ENCODE measurements at regions not wholly inside any gene's neighbourhood (a gene's known extent, or its start where the extent isn't known, plus 50 kb on each side); places are given as distances from the start of the nearest gene placed in this dataset.

GRCh38 chr17:45666641-45667040 is 117.5 kb upstream of the CRHR1 start:
- no peak for TF ChIP-seq ZNF140 (tag by site-specific recombination; IDR thresholded peaks at IDR 0.05)
- no peak for TF ChIP-seq ZNF544 (tag by site-specific recombination; IDR thresholded peaks at IDR 0.05)
- TF ChIP-seq BCL11B (tag by site-specific recombination; IDR thresholded peaks at IDR 0.05; ENCODE audit: low read depth): no peak
- TF ChIP-seq KLF8 (tag by site-specific recombination; IDR thresholded peaks at IDR 0.05): no peak
- TF ChIP-seq REST (tag by site-specific recombination; IDR thresholded peaks at IDR 0.05): no peak
- TF ChIP-seq ZNF488 (tag by site-specific recombination; IDR thresholded peaks at IDR 0.05): no peak
- TF ChIP-seq ZBTB49 (tag by site-specific recombination; IDR thresholded peaks at IDR 0.05; ENCODE audit: low read depth): no peak
- no peak for TF ChIP-seq ZNF391 (tag by site-specific recombination; IDR thresholded peaks at IDR 0.05; ENCODE audit: borderline replicate concordance, low read depth)
- no peak for TF ChIP-seq EGR2 (tag by site-specific recombination; IDR thresholded peaks at IDR 0.05; ENCODE audit: low read depth)
- no peak for TF ChIP-seq ZNF274 (IDR thresholded peaks at IDR 0.05; ENCODE audit: low read length)
- no peak for TF ChIP-seq ZNF274 (tag by site-specific recombination; IDR thresholded peaks at IDR 0.05; ENCODE audit: borderline replicate concordance)
- no peak for TF ChIP-seq ZFP37 (tag by site-specific recombination; IDR thresholded peaks at IDR 0.05)
- no peak for TF ChIP-seq ZNF585B (tag by site-specific recombination; IDR thresholded peaks at IDR 0.05)
- TF ChIP-seq ZSCAN18 (tag by site-specific recombination; IDR thresholded peaks at IDR 0.05): no peak
- no peak for TF ChIP-seq ZNF112 (tag by site-specific recombination; IDR thresholded peaks at IDR 0.05)
- TF ChIP-seq HOXA7 (CRISPR knock-in tag; IDR thresholded peaks at IDR 0.05; ENCODE audit: borderline replicate concordance): no peak
- no peak for TF ChIP-seq ZNF280C (tag by site-specific recombination; IDR thresholded peaks at IDR 0.05)
- TF ChIP-seq YY1 (tag by site-specific recombination; IDR thresholded peaks at IDR 0.05): no peak
- CTCF ChIA-PET: interaction anchor here (0.8 to 1.5 kb wide), 9 partner anchors 11 to 186 kb away, joined by 3 to 10 read pairs (median 5); no protein-coding TSS in a partner anchor
- no peaks in the 10 kb centered on the region for H3K36me3 ChIP-seq (ENCODE audit: control insufficient read depth in 2 of 2, insufficient read depth in 1 of 2, low read length in 2 of 2)
- H3K27ac ChIP-seq (ENCODE audit: extremely low read depth, low read depth, low read length): no peak overlapping the region
- H3K9me3 ChIP-seq (ENCODE audit: control insufficient read depth, insufficient read depth, low read depth, low read length): no peaks in the 10 kb centered on the region; the same call in 1 of the 2 replicates
- no peaks in the 10 kb centered on the region for H3K4me1 ChIP-seq (ENCODE audit: control insufficient read depth, insufficient read depth, low read length)
- H3K4me3 ChIP-seq (ENCODE audit: low read depth, low read length): no peak overlapping the region
- POLR2A ChIA-PET: no interaction called here

All from HEK293 (cell line).